DND-41 (cell line): ENCODE measurements at regions not wholly inside any gene's neighbourhood (a gene's known extent, or its start where the extent isn't known, plus 50 kb on each side); places are given as distances from the start of the nearest gene placed in this dataset.
"Not testable (repeated sequence)": the region's sequence is repeated elsewhere in the genome, so short reads cannot be mapped to it uniquely, and the experiment has no call there.

Experiments
- ATAC-seq: fragments of 200-7000 bp; cut with Tn5 transposase; 3 replicates; pipeline ENCODE4 v1.9.1; 2021; ENCODE audit warnings: low read depth; ENCODE audit not compliant: insufficient read depth
- DNase-seq: peaks from one replicate; pipeline ENCODE4 v3.0.0-alpha.2; 2020
- H2AFZ ChIP-seq: 2 replicates; pipeline ENCODE4 v1.6.0; 2012; ENCODE audit warnings: low read depth, low read length
- H3K27ac ChIP-seq: 2 replicates; pipeline ENCODE4 v1.5.1; 2012; ENCODE audit warnings: low read length, inconsistent platforms
- H3K27me3 ChIP-seq: fragments of 200-600 bp; sonication (generic); 2 replicates; pipeline ENCODE4 v1.6.0; 2012; ENCODE audit warnings: low read length, mild to moderate bottlenecking, inconsistent platforms; ENCODE audit not compliant: insufficient read depth, poor library complexity
- H3K36me3 ChIP-seq: 2 replicates; pipeline ENCODE4 v1.5.1; 2012; ENCODE audit warnings: low read length, inconsistent platforms; ENCODE audit not compliant: insufficient read depth
- H3K4me1 ChIP-seq: 2 replicates; pipeline ENCODE4 v1.5.1; 2012; ENCODE audit warnings: mild to moderate bottlenecking, low read length; ENCODE audit not compliant: insufficient read depth
- H3K4me2 ChIP-seq: 2 replicates; pipeline ENCODE4 v1.6.0; 2012; ENCODE audit warnings: mild to moderate bottlenecking, moderate library complexity, low read length, inconsistent platforms; ENCODE audit not compliant: insufficient read depth
- H3K4me3 ChIP-seq, 2 experiments: fragments of 200-600 bp in 1 of 2; shearing (Covaris generic) in 1 of 2; 2 replicates each; pipeline ENCODE4 v1.5.1; 2012 to 2016; ENCODE audit warnings: inconsistent platforms in 2 of 2, low read length in 2 of 2, mild to moderate bottlenecking in 2 of 2, low read depth in 1 of 2, moderate library complexity in 1 of 2
- H3K79me2 ChIP-seq: 2 replicates; pipeline ENCODE4 v1.6.0; 2012; ENCODE audit warnings: low read length, inconsistent platforms; ENCODE audit not compliant: insufficient read depth
- H3K9ac ChIP-seq: 2 replicates; pipeline ENCODE4 v1.6.0; 2012; ENCODE audit warnings: low read depth, mild to moderate bottlenecking, inconsistent platforms, low read length, moderate library complexity
- H3K9me3 ChIP-seq: 2 replicates; pipeline ENCODE4 v1.5.1; 2012; ENCODE audit warnings: low read length, moderate library complexity, mild to moderate bottlenecking, inconsistent platforms; ENCODE audit not compliant: insufficient read depth, severe bottlenecking
- H4K20me1 ChIP-seq: 2 replicates; pipeline ENCODE4 v1.6.0; 2012; ENCODE audit warnings: low read length; ENCODE audit not compliant: insufficient read depth
- CTCF ChIP-seq: IDR thresholded peaks from 2 replicates; pipeline ENCODE4 v1.5.1; 2012; ENCODE audit warnings: borderline replicate concordance, low read length, moderate library complexity, mild to moderate bottlenecking; ENCODE audit not compliant: poor library complexity, severe bottlenecking; ENCODE audit errors: extremely low read depth

- H3K36me3 ChIP-seq, H3K9me3 ChIP-seq, H4K20me1 ChIP-seq, H3K27me3 ChIP-seq, H2AFZ ChIP-seq, H3K9ac ChIP-seq, H3K4me1 ChIP-seq, H3K4me2 ChIP-seq, H3K4me3 ChIP-seq, H3K79me2 ChIP-seq, H3K27ac ChIP-seq: not testable (repeated sequence)
- ATAC-seq, result peak; percentile 100
- peak; percentile 76 for DNase-seq
- TF ChIP-seq CTCF, result peak; percentile 70
Observed at GRCh38 chr17:15828727-15829314, 96.7 kb downstream of the TBC1D26 start.

- not testable (repeated sequence) for H4K20me1 ChIP-seq, H3K79me2 ChIP-seq, H3K27ac ChIP-seq, H3K4me2 ChIP-seq, H3K9me3 ChIP-seq, H3K4me3 ChIP-seq, ATAC-seq, H2AFZ ChIP-seq, H3K27me3 ChIP-seq, H3K4me1 ChIP-seq, DNase-seq, H3K36me3 ChIP-seq, H3K9ac ChIP-seq
Observed at GRCh38 chr17:15830221-15830620, 98.1 kb downstream of the TBC1D26 start.

GRCh38 chr17:15831182-15831581 lies 99.1 kb downstream of the TBC1D26 start:
- not testable (repeated sequence) for H2AFZ ChIP-seq, H3K4me2 ChIP-seq, H3K4me1 ChIP-seq, ATAC-seq, H3K27me3 ChIP-seq, H3K27ac ChIP-seq, H3K36me3 ChIP-seq, H3K4me3 ChIP-seq, H3K9ac ChIP-seq, DNase-seq, H3K79me2 ChIP-seq, H3K9me3 ChIP-seq, H4K20me1 ChIP-seq

- not testable (repeated sequence) for H3K27me3 ChIP-seq, H3K36me3 ChIP-seq, DNase-seq, H3K9ac ChIP-seq, H4K20me1 ChIP-seq, H3K4me3 ChIP-seq, H3K79me2 ChIP-seq, ATAC-seq, H3K4me2 ChIP-seq, H3K9me3 ChIP-seq, H3K27ac ChIP-seq, H3K4me1 ChIP-seq, H2AFZ ChIP-seq
Observed at GRCh38 chr17:15832921-15833480, 100.9 kb downstream of the TBC1D26 start.

GRCh38 chr17:15833890-15834289 lies 101.8 kb downstream of the TBC1D26 start:
- not testable (repeated sequence) for H4K20me1 ChIP-seq, H3K4me1 ChIP-seq, H3K4me2 ChIP-seq, H2AFZ ChIP-seq, H3K27ac ChIP-seq, ATAC-seq, H3K9ac ChIP-seq, H3K9me3 ChIP-seq, H3K36me3 ChIP-seq, H3K4me3 ChIP-seq, DNase-seq, H3K79me2 ChIP-seq, H3K27me3 ChIP-seq

- H2AFZ ChIP-seq, H3K4me2 ChIP-seq, H3K79me2 ChIP-seq, H3K27ac ChIP-seq, ATAC-seq, H4K20me1 ChIP-seq, H3K4me1 ChIP-seq, H3K4me3 ChIP-seq, H3K27me3 ChIP-seq, H3K9ac ChIP-seq, DNase-seq, H3K36me3 ChIP-seq, H3K9me3 ChIP-seq: not testable (repeated sequence)
Observed at GRCh38 chr17:15835481-15835880, 103.4 kb downstream of the TBC1D26 start.

- not testable (repeated sequence) for H3K79me2 ChIP-seq, H3K27me3 ChIP-seq, H4K20me1 ChIP-seq, ATAC-seq, H2AFZ ChIP-seq, H3K27ac ChIP-seq, H3K4me3 ChIP-seq, H3K4me2 ChIP-seq, DNase-seq, H3K36me3 ChIP-seq, H3K9ac ChIP-seq, H3K4me1 ChIP-seq, H3K9me3 ChIP-seq
Observed at GRCh38 chr17:15836249-15836982, 104.3 kb downstream of the TBC1D26 start.
